ENCODE measurements at regions not wholly inside any gene's neighbourhood (a gene's known extent, or its start where the extent isn't known, plus 50 kb on each side); places are given as distances from the start of the nearest gene placed in this dataset.

DNA sequence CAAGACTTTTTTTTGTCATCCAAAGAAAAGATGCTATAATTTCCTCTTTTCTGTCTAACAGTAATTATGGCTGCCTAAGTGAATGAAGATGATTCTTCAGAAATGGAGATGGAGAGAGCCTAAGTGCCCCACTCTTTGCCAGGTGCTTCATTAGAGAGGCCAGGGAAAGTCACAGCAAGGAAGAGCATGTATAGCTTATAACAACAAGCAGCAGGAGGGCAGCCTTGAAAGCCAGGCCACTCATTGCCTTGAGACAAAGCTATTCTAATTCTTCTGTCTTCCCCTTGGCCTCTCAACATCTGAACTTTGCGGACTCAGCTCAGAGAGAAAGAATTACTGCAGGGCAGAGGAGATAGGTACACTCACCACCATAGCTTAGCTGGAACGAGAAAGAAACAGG, 112.0 kb upstream of the ZNF366 start:
- DNase-seq (ENCODE audit: low spot score): no peak

DNA sequence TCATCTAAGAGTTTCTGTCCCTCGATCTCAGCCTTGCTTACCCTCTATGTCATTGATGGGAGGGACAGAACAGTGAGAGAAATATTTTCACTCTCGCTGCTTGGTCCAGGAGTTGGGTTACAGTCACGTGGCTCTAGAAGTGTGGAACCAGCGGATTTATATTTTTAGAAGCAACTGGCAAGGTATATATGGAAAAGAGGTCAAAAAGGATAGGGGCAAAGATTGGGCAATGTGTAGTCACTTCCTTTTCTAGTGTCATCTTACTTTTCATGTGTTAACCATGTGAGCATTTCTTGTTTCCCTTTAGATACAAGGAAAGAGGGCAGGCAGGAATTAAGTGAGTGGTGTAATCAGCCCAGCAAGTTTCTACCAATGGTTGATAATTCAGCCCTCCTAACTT, 111.5 kb upstream of the ZNF366 start:
- no peak for DNase-seq (ENCODE audit: low spot score)

GRCh38 chr5:72615061-72615460, 107.9 kb upstream of the ZNF366 start:
- no peak for DNase-seq (ENCODE audit: low spot score)

GRCh38 chr5:72613515-72613914, 106.3 kb upstream of the ZNF366 start:
- DNase-seq (ENCODE audit: low spot score): no peak

DNA sequence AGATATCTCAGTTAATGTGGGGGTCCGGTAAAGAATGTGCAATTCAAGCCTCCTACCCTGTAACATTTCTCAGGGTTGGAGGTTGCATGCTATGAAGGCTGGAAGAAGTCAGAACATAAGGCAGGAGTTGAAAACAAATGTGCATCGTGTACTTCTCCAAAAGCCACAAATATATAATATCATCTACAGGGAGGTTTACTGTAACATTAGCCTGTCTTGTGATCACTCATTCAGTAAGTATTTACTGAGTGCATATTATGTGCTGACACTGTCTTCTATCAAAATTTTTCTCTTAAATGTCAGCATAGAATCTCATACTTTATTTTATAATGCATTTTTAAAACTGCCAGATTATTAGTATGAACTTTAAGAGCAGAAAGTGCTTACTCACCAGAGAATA, 105.6 kb upstream of the ZNF366 start:
- DNase-seq (ENCODE audit: low spot score): no peak

- peak; percentile 42 for DNase-seq (ENCODE audit: low spot score)
Observed at GRCh38 chr5:72611118-72611730, 104.0 kb upstream of the ZNF366 start.

GRCh38 chr5:72608926-72609325, 101.7 kb upstream of the ZNF366 start:
- DNase-seq (ENCODE audit: low spot score): no peak

- no peak for DNase-seq (ENCODE audit: low spot score)
Observed at GRCh38 chr5:72608297-72608696, 101.1 kb upstream of the ZNF366 start.

- DNase-seq (ENCODE audit: low spot score): no peak
Observed at GRCh38 chr5:72607381-72607780, 100.2 kb upstream of the ZNF366 start.

DNA sequence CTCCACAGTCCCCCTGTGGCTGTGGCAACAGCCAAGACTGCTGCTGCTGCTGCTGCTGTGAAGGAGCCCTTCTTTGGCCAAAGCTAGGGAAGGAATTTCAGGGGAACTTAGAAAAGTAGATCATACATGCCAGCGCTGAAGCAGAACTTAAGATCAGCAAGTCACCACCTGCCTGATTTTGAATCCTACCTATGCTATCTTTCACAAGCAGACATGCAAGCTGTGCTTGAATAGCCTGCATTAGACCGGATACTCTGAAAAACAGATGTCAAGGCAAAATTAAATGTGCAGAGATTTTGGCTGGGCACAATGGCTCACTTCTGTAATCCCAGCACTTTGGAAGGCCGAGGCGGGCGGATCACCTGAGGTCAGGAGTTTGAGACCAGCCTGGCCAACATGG, 99.3 kb upstream of the ZNF366 start:
- no peak for DNase-seq (ENCODE audit: low spot score)

GRCh38 chr5:72605632-72606031, 98.4 kb upstream of the ZNF366 start:
- DNase-seq (ENCODE audit: low spot score): no peak

- DNase-seq (ENCODE audit: low spot score): no peak
Observed at GRCh38 chr5:72604798-72605154, 97.6 kb upstream of the ZNF366 start.

DNA sequence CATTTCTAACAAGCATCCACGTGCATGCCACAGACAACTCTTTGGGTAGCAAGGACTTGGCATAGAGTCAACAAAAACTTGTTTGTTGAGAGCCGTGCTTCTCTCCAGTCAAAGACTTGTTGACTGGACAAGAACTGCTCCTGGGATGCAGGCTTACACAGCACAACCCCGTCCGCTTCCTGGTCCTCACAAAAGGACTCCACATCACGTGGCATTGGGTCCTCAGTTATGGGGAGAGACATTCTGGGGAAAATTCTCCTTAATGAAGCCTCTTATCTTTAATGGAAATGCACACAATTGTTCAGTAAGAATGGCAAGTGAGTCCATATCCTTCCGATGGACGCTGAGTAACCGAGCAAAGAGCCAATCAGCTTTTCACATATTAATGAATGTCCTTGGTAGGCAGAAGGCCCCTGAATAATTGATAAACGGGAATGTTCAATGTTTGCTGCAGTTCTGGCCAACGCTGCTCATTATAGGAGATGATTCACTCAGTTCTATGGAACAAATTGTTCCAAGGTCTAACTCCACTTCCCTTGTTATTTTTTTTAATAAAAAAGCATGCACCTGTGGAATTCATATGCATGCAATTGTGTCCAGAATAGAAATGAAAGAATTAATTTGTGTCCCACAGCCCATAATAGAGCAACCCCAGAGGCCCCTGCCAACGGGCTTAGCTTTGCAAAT, 97.0 kb upstream of the ZNF366 start:
- DNase-seq (ENCODE audit: low spot score): no peak

DNA sequence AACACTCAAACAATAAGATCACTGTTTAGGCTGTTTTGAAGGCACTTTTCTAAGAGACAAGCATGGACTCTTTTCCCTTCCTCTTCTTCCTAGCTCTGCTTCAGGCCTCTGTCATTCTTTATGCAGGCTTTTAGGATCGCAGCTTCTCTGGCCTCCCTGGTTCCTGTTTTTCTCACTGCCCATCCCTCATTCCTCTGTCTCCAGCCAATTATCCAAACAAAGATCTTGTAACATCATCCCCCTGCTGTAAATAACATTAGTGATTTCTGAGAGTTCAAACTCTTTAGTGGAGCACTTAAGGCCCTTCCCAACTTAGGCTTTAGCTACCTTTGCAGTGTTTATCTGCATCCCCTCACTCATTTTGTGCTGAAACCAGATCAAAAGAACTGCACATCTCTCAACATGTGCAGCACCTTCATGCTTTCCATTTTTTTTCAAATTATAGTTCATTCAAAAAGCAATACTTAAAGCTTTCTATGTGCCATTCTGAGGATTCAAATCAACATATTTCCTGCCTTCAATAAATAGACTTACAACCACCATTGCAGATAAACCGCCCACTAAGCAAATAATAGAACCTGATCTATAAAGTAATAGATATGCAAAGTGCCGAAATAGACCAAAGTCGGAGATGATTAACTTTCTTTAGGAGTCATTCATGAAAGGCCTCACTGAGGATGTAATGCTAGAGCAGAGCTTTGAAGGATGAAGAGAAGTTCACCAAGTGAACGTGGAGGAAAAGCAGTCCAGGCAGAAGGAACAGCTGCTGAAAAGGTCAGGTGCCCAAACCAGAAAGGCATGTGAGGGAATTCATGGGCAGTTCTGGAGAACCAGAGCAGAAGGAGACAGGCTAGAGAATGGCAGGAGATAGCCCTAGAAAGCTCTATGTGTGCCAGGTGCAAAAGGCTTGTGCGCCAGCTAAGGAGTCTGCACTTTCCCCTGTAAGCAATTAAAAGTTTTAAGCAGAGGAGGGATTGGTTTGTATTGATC, 95.8 kb upstream of the ZNF366 start:
- DNase-seq (ENCODE audit: low spot score): no peak

- no peak for DNase-seq (ENCODE audit: low spot score)
Observed at GRCh38 chr5:72601861-72602260, 94.7 kb upstream of the ZNF366 start.

DNA sequence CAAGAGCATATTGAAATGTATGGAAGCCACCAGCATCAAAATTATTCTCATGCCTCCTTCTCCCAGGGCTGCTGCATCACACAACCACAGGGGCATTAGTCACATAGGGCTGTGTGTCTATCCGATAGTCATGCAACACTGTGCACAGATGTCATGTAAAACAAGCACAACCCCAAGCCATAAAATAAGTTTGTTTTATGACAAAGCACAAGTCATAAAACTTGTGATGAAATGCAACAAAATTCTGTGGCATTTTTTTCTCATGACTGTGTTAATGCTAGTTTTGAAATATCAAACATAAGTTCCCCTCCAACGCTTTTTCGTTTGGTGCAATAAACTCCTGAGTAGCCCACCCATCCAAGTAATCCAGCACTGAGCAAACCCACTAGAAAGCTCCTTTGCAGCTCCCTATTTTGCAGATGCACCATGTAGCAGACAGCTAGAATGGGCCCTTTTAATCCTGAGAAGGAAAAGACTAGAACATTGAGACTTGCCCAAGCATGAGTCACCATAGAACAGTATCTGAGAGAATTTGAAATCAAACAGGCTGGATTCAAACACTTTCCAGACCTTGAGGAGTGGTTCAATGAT, 93.3 kb upstream of the ZNF366 start:
- no peak for DNase-seq (ENCODE audit: low spot score)

DNA sequence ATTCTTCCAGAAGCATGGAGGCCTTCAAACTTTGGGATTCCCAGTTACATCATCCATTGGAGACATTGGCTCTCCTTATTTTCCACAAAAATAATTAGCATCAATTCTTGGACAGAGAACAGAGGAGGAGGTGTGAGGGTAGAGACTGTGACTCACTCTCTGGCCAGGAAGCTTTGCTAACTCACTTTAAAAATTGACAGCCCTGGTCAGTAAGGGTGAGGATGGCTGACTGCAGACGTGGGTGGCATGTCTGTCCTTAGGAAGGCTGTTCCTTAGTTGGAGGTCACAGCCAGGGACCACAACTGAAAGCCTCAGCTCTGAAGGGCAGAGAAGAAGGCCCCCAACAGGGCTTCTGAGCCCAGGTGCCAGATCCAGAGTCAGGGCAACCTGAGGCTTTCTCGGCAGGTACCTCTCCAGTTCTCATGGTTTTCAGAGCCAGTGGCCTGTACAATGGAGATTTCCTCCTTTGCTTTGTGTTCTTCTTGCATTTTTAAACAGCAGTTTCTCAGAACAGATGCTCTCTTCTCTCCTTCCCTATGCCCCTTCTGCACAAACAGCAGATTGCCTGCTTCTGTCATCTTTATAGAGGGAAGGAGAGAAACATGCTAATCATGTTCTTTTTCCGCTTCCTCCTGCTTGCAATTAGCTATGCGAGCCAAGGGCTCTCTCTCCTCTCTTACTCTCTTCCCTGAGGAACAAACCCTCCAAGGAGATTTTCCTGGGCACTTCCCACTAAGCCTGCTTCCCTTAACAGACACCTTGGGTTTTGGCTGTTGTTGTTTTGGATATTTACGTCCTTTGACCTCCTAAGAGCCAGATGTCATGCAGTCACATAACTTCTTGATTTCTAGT, 92.5 kb upstream of the ZNF366 start:
- no peak for DNase-seq (ENCODE audit: low spot score)

DNA sequence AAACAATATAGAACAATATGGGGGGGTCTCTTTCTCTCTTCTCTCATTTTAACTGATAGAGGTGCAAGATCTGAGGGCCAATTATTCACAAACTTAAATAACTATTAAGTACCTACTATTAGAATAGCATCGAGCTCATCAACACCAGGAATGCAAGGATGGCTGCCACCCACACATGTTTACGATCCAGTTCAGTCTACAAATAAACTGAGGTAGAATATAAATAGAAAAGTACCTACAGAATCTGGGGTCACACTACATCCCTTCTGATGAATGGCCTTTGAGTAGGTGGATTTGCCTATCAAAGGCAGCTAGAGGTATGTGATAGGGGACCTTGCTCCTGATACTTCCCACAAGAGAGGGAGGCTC, 91.8 kb upstream of the ZNF366 start:
- DNase-seq (ENCODE audit: low spot score): no peak

DNA sequence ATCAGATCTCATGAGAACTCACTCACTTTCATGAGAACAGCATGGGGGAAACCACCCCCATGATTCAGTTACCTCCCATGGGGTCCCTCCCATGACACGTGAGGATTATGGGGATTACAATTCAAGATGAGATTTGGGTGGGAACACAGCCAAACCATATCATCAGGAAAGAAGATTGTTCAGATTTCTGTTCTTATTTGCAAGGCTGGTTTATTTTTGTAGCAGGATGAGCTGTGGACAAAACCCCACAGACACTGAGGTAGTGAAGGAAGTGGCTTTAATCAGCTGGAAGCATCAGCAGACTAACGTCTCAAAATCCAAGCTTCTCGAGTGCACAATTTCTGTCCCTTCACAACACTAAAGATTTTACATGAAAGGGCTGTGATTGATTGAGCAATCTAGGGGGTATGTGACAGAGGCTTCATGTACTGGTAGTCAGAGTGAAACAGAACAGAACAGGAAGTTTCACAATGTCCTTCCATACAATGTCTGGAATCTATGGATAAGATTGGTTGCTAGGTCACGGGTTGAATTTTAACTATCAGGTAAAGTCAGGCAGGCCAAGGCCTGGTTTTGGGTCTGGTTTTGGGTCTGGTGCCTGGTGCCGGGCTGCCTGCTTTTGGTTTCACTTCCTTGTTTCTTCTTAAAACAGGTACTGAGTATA, 91.3 kb upstream of the ZNF366 start:
- DNase-seq (ENCODE audit: low spot score): no peak

DNA sequence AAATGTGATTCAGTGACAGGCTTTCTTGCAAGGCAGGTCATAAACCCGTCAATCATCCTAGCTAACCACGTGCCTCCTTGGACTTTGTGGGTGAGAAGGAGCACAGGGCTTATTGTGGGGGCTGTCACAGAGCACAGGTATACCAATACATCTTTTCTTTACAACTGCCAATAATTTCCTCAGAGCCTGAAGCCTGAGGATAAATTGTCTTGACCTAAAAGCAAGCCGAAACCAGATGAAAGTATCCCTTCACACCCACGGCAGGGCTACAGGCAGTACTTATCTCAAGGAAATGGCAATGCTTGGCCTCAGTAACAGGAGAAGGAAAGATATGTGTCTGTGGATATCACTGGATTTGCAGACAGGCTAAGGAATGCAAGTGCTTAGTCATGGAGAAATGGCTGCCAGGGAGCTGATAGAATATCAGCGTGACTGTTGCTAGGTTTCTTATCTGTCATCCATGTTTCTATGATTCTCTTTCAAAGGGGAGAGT, 90.3 kb upstream of the ZNF366 start:
- no peak for DNase-seq (ENCODE audit: low spot score)

GRCh38 chr5:72596956-72597355, 89.7 kb upstream of the ZNF366 start:
- DNase-seq (ENCODE audit: low spot score): no peak
